Natural killer cell (primary cell): ENCODE measurements at regions not wholly inside any gene's neighbourhood (a gene's known extent, or its start where the extent isn't known, plus 50 kb on each side); places are given as distances from the start of the nearest gene placed in this dataset.

ENCODE experiments used
- ATAC-seq, 3 donors: fragments of 150-1000 bp in 2 of 3; fragments of 200-7000 bp in 1 of 3; cut with Tn5 transposase; 1 replicate in 1 of 3; 2 replicates in 2 of 3; pipeline ENCODE4 v1.10.0; 2021; ENCODE audit warnings: mild to moderate bottlenecking in 2 of 3, moderate library complexity in 2 of 3
- DNase-seq, 2 donors: peaks; one replicate each; pipeline versions ENCODE4 v3.0.0 to v3.0.0-alpha.2; 2013 to 2021; ENCODE audit warnings: mixed read lengths in 1 of 2
- H3K27ac ChIP-seq: one replicate; pipeline ENCODE4 v1.5.1; 2013; ENCODE audit warnings: mild to moderate bottlenecking, low read length
- H3K27me3 ChIP-seq: one replicate; pipeline ENCODE4 v1.6.1; 2013; ENCODE audit warnings: low read length; ENCODE audit not compliant: control insufficient read depth, insufficient read depth
- H3K36me3 ChIP-seq: one replicate; pipeline ENCODE4 v1.6.1; 2013; ENCODE audit warnings: low read length; ENCODE audit not compliant: control insufficient read depth, insufficient read depth
- H3K4me1 ChIP-seq: one replicate; pipeline ENCODE4 v1.6.1; 2013; ENCODE audit warnings: low read length; ENCODE audit not compliant: control insufficient read depth, insufficient read depth
- H3K4me3 ChIP-seq: one replicate; pipeline ENCODE4 v1.5.1; 2013; ENCODE audit warnings: low read length
- H3K9me3 ChIP-seq: one replicate; pipeline ENCODE4 v1.6.1; 2013; ENCODE audit warnings: low read length; ENCODE audit not compliant: control insufficient read depth, insufficient read depth
- H3K27ac Mint-ChIP-seq, 2 donors: one replicate each; pipeline ENCODE4 v1.8.0; 2022; ENCODE audit warnings: mild to moderate bottlenecking in 2 of 2, mixed read lengths in 2 of 2, moderate library complexity in 1 of 2
- H3K27me3 Mint-ChIP-seq, 2 donors: one replicate each; pipeline ENCODE4 v1.8.0; 2022; ENCODE audit warnings: low read depth in 2 of 2, mixed read lengths in 2 of 2
- H3K36me3 Mint-ChIP-seq: one replicate; pipeline ENCODE4 v1.8.0; 2022; ENCODE audit warnings: mixed read lengths
- H3K4me1 Mint-ChIP-seq, 2 donors: one replicate each; pipeline ENCODE4 v1.8.0; 2022; ENCODE audit warnings: mixed read lengths in 2 of 2
- H3K4me3 Mint-ChIP-seq: one replicate; pipeline ENCODE4 v1.8.0; 2022; ENCODE audit warnings: mild to moderate bottlenecking, moderate library complexity, mixed read lengths
- H3K9me3 Mint-ChIP-seq, 2 donors: one replicate each; pipeline ENCODE4 v1.8.0; 2022; ENCODE audit warnings: mixed read lengths in 2 of 2
- CTCF ChIP-seq: fragments of 200-600 bp; IDR thresholded peaks from one replicate; pipeline ENCODE4 v1.8.0; 2022; ENCODE audit warnings: antibody characterized with exemption
- WGBS: methylation state at CpG from one replicate; pipeline ENCODE4 v1.1.7; 2013; ENCODE audit warnings: missing lambda C conversion rate; ENCODE audit not compliant: insufficient coverage; 5-methylcytosine and 5-hydroxymethylcytosine counted together
- intact Hi-C: fragments of 100-400 bp; cut with micrococcal nuclease; formaldehyde crosslinking; loops from one replicate; pipeline ENCODE4 v1.14.2; 2022

- Histone ChIP-seq H3K4me1 (no peaks in the 10 kb centered on the region), H3K9me3 (no peaks in the 10 kb centered on the region), H3K27ac (no peak overlapping the region), H3K36me3 (no peaks in the 10 kb centered on the region), H3K27me3 (no peaks in the 10 kb centered on the region), H3K4me3 (no peak overlapping the region)
- TF ChIP-seq CTCF, result no peak
- 82% methylated on average over 4 of the region's 4 CpGs for WGBS
- no peak overlapping the region for H3K4me3 Mint-ChIP-seq
- no peak for DNase-seq
- H3K27me3 Mint-ChIP-seq, result no peaks in the 10 kb centered on the region
- no peak for ATAC-seq
- H3K27ac Mint-ChIP-seq, result no peak overlapping the region
- no peaks in the 10 kb centered on the region for H3K4me1 Mint-ChIP-seq
- H3K9me3 Mint-ChIP-seq, result peaks cover 9 to 22% of the 10 kb centered on the region in 2 donors
- intact Hi-C loops, result no loop called here
- H3K36me3 Mint-ChIP-seq, result no peaks in the 10 kb centered on the region
Observed at GRCh38 chr7:9453521-9453920, 1020.1 kb downstream of the NXPH1 start.

GRCh38 chr7:9488555-9488954 lies 1055.1 kb downstream of the NXPH1 start:
- Histone ChIP-seq H3K4me1 (no peaks in the 10 kb centered on the region), H3K27ac (no peak overlapping the region), H3K36me3 (no peaks in the 10 kb centered on the region), H3K27me3 (no peaks in the 10 kb centered on the region), H3K9me3 (peaks cover 2% of the 10 kb centered on the region), H3K4me3 (no peak overlapping the region)
- no peak for ATAC-seq
- no peak for DNase-seq
- Mint-ChIP-seq H3K4me1 (no peaks in the 10 kb centered on the region), H3K36me3 (no peaks in the 10 kb centered on the region), H3K4me3 (no peak overlapping the region), H3K27me3 (no peaks in the 10 kb centered on the region), H3K27ac (no peak overlapping the region), H3K9me3 (peaks cover 17 to 23% of the 10 kb centered on the region in 2 donors)
- intact Hi-C loops, result no loop called here
- TF ChIP-seq CTCF, result no peak

GRCh38 chr7:9498303-9498702 lies 1064.9 kb downstream of the NXPH1 start:
- Mint-ChIP-seq H3K36me3 (no peaks in the 10 kb centered on the region), H3K27me3 (no peaks in the 10 kb centered on the region), H3K9me3 (peaks cover 7 to 15% of the 10 kb centered on the region in 2 donors), H3K27ac (no peak overlapping the region), H3K4me1 (no peaks in the 10 kb centered on the region), H3K4me3 (no peak overlapping the region)
- no peak for TF ChIP-seq CTCF
- no peak for DNase-seq
- no peak overlapping the region for H3K4me3 ChIP-seq
- H3K4me1 ChIP-seq, result no peaks in the 10 kb centered on the region
- no peak for ATAC-seq
- intact Hi-C loops, result no loop called here
- H3K36me3 ChIP-seq, result no peaks in the 10 kb centered on the region
- H3K9me3 ChIP-seq, result peaks cover 5% of the 10 kb centered on the region
- 20% methylated on average over 2 of the region's 3 CpGs for WGBS
- no peaks in the 10 kb centered on the region for H3K27me3 ChIP-seq
- H3K27ac ChIP-seq, result no peak overlapping the region

- Mint-ChIP-seq H3K27ac (no peak overlapping the region), H3K36me3 (no peaks in the 10 kb centered on the region), H3K9me3 (peaks cover 11 to 18% of the 10 kb centered on the region in 2 donors), H3K27me3 (no peaks in the 10 kb centered on the region), H3K4me3 (no peak overlapping the region), H3K4me1 (no peaks in the 10 kb centered on the region)
- no peaks in the 10 kb centered on the region for H3K9me3 ChIP-seq
- H3K4me3 ChIP-seq, result no peak overlapping the region
- ATAC-seq (no peak), DNase-seq (no peak)
- no peak overlapping the region for H3K27ac ChIP-seq
- no peaks in the 10 kb centered on the region for H3K4me1 ChIP-seq
- no peaks in the 10 kb centered on the region for H3K27me3 ChIP-seq
- H3K36me3 ChIP-seq, result no peaks in the 10 kb centered on the region
- no CpG with 5 or more reads among the region's 1 CpG for WGBS
- TF ChIP-seq CTCF, result no peak
- intact Hi-C loops, result no loop called here
Observed at GRCh38 chr7:9502269-9502668, 1068.9 kb downstream of the NXPH1 start.
